K562 (cell line): ENCODE measurements at regions not wholly inside any gene's neighbourhood (a gene's known extent, or its start where the extent isn't known, plus 50 kb on each side); places are given as distances from the start of the nearest gene placed in this dataset.

Experiments
- CEBPB ChIP-seq: fragments of 450-650 bp; IDR thresholded peaks from 2 replicates; pipeline ENCODE4 v1.6.1; 2016; ENCODE audit warnings: missing genetic modification characterization, missing compliant biosample characterization
- CTCF ChIP-seq, 3 experiments: IDR thresholded peaks in 2 of 3; conservative IDR thresholded peaks in 1 of 3; 2 replicates each; pipeline ENCODE4 v1.5.1; 2011 to 2012; ENCODE audit warnings: low read length in 3 of 3, mild to moderate bottlenecking in 3 of 3, control low read depth in 2 of 3, improper control_type of control experiment in 1 of 3, inconsistent platforms in 1 of 3, low read depth in 1 of 3, mixed read lengths in 1 of 3, moderate library complexity in 1 of 3; ENCODE audit not compliant: insufficient read depth in 2 of 3
- FOXJ3 ChIP-seq: sonication (generic); formaldehyde crosslinking; IDR thresholded peaks from 2 replicates; pipeline ENCODE4 v1.4.0; 2020; ENCODE audit warnings: mild to moderate bottlenecking, missing genetic modification reagents
- HEY1 ChIP-seq: fragments of 250-450 bp; sonication (Bioruptor Pico); IDR thresholded peaks from 2 replicates; pipeline ENCODE4 v1.5.0; 2020; ENCODE audit warnings: mild to moderate bottlenecking, moderate library complexity, borderline replicate concordance
- KAT2B ChIP-seq: IDR thresholded peaks from one replicate; pipeline ENCODE4 v1.6.1; 2012; ENCODE audit warnings: low read depth, mild to moderate bottlenecking, control low read depth, inconsistent platforms, low read length, moderate library complexity
- KLF13 ChIP-seq: fragments of 450-650 bp; IDR thresholded peaks from 2 replicates; pipeline ENCODE4 v1.6.1; 2016; ENCODE audit warnings: missing genetic modification characterization, low read depth, mild to moderate bottlenecking, missing compliant biosample characterization, moderate library complexity, borderline replicate concordance
- MAFK ChIP-seq: IDR thresholded peaks from 2 replicates; pipeline ENCODE4 v1.6.1; 2011; ENCODE audit warnings: low read length, improper control_type of control experiment
- MECOM ChIP-seq: fragments of 250-450 bp; sonication (Bioruptor Pico); IDR thresholded peaks from 2 replicates; pipeline ENCODE4 v1.8.0; 2022; ENCODE audit warnings: inconsistent platforms
- MGA ChIP-seq: fragments of 450-650 bp; IDR thresholded peaks from 2 replicates; pipeline ENCODE4 v1.6.1; 2016; ENCODE audit warnings: mild to moderate bottlenecking, moderate library complexity
- TCF7L2 ChIP-seq: fragments of 150-350 bp; IDR thresholded peaks from 2 replicates; pipeline ENCODE4 v1.6.1; 2016; ENCODE audit warnings: low read depth, mild to moderate bottlenecking, low read length, moderate library complexity
- TOE1 ChIP-seq, 2 experiments: fragments of 450-650 bp in 1 of 2; sonication (generic) in 1 of 2; formaldehyde crosslinking in 1 of 2; IDR thresholded peaks; 2 replicates each; pipeline versions ENCODE4 v1.7.1 to v1.8.0; 2016 to 2022; ENCODE audit warnings: borderline replicate concordance in 2 of 2, mild to moderate bottlenecking in 2 of 2, antibody characterized with exemption in 1 of 2, inconsistent platforms in 1 of 2, low read depth in 1 of 2, missing genetic modification reagents in 1 of 2, moderate library complexity in 1 of 2
- ZNF398 ChIP-seq: fragments of 250-450 bp; sonication (Bioruptor Pico); IDR thresholded peaks from 2 replicates; pipeline ENCODE4 v1.8.0; 2021; ENCODE audit warnings: moderate library complexity, mild to moderate bottlenecking, inconsistent platforms
- ZNF696 ChIP-seq: fragments of 250-450 bp; sonication (Bioruptor Pico); conservative IDR thresholded peaks from 2 replicates; pipeline ENCODE4 v1.4.0; 2020; ENCODE audit warnings: mild to moderate bottlenecking, moderate library complexity
- ZZZ3 ChIP-seq: fragments of 450-650 bp; IDR thresholded peaks from 2 replicates; pipeline ENCODE4 v1.6.1; 2016; ENCODE audit warnings: antibody characterized with exemption, mild to moderate bottlenecking, moderate library complexity

- TF ChIP-seq TOE1 (IDR thresholded peaks at IDR 0.05; ENCODE audit: borderline replicate concordance) = no peak
- no peak for TF ChIP-seq TOE1 (CRISPR knock-in tag; IDR thresholded peaks at IDR 0.05; ENCODE audit: borderline replicate concordance, low read depth)
- TF ChIP-seq TCF7L2 = no peak
- no peak for TF ChIP-seq CTCF (IDR thresholded peaks at IDR 0.05 in 2 of 3, conservative IDR thresholded peaks at IDR 0.05 in 1 of 3; ENCODE audit: insufficient read depth in 2 of 3, low read depth in 1 of 3, low read length in 3 of 3)
- no peak for TF ChIP-seq ZNF398 (CRISPR knock-in tag)
- no peak for TF ChIP-seq MGA
- TF ChIP-seq ZZZ3 = no peak
- no peak for TF ChIP-seq KAT2B
- TF ChIP-seq FOXJ3 (CRISPR knock-in tag) = no peak
- TF ChIP-seq ZNF696 (CRISPR knock-in tag) = no peak
- TF ChIP-seq MECOM (CRISPR knock-in tag) = no peak
- TF ChIP-seq HEY1 (CRISPR knock-in tag) = no peak
- no peak for TF ChIP-seq CEBPB (tag)
- no peak for TF ChIP-seq KLF13
- no peak for TF ChIP-seq MAFK
Measured at GRCh38 chr7:110529175-110529574, 561.8 kb upstream of the LRRN3 start.
